IMR-90 (cell line): ENCODE measurements at regions not wholly inside any gene's neighbourhood (a gene's known extent, or its start where the extent isn't known, plus 50 kb on each side); places are given as distances from the start of the nearest gene placed in this dataset.

Experiments
- RCOR1 ChIP-seq: IDR thresholded peaks from 2 replicates; pipeline ENCODE4 v1.6.1; 2012; ENCODE audit warnings: mild to moderate bottlenecking, low read length, improper control_type of control experiment; ENCODE audit not compliant: insufficient replicate concordance
- TF ChIP-seq, protein P1 (sequence below): conservative IDR thresholded peaks from 2 replicates; pipeline ENCODE4 v1.5.1; 2012; ENCODE audit warnings: mild to moderate bottlenecking, low read depth, low read length, improper control_type of control experiment

DNA sequence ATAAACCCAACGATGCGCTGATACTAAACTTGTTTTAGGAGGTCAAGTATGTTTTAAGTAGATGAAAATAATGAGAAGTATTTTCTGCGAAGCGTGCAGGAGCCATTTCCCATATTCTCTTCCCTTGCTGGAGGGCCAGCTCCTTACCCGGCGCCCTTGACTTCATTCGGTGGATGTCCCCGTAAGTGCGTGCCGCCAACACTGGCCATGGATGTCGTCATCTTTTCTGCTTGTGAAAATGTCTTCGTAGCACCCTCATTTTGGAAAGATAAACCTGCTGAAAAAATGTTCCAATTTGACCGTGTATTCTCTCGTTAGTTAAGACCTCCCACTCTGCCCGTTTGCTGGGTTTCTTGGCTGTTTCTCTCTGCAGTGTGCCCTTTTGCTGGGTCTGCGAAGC lies 127.5 kb downstream of the RTP5 start:
- TF ChIP-seq, protein P1, sequence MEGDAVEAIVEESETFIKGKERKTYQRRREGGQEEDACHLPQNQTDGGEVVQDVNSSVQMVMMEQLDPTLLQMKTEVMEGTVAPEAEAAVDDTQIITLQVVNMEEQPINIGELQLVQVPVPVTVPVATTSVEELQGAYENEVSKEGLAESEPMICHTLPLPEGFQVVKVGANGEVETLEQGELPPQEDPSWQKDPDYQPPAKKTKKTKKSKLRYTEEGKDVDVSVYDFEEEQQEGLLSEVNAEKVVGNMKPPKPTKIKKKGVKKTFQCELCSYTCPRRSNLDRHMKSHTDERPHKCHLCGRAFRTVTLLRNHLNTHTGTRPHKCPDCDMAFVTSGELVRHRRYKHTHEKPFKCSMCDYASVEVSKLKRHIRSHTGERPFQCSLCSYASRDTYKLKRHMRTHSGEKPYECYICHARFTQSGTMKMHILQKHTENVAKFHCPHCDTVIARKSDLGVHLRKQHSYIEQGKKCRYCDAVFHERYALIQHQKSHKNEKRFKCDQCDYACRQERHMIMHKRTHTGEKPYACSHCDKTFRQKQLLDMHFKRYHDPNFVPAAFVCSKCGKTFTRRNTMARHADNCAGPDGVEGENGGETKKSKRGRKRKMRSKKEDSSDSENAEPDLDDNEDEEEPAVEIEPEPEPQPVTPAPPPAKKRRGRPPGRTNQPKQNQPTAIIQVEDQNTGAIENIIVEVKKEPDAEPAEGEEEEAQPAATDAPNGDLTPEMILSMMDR: no peak
- no peak for TF ChIP-seq RCOR1
